HCT116 (cell line): ENCODE measurements at regions not wholly inside any gene's neighbourhood (a gene's known extent, or its start where the extent isn't known, plus 50 kb on each side); places are given as distances from the start of the nearest gene placed in this dataset.

Source experiments
- ATAC-seq: fragments of 200-7000 bp; cut with Tn5 transposase; 2 replicates; pipeline ENCODE4 v1.9.1; 2020; ENCODE audit warnings: mild to moderate bottlenecking, moderate library complexity
- BruUV-seq: library from RNA; stranded (reverse); fragments of 400-500 nt; replicated peaks from 2 replicates; lab custom pipeline; 2021; lab: Mats Ljungman, UMichigan
- CTCF ChIA-PET: fragments of 300-600 bp; sonication (Branson Sonifier 250); formaldehyde crosslinking; loops from one replicate; lab custom pipeline; 2021; ENCODE audit warnings: antibody characterized with exemption; lab: Charles Lee
- POLR2A ChIA-PET: fragments of 300-600, 350-600 bp; sonication (Branson Sonifier 250); formaldehyde crosslinking; loops from one replicate; lab custom pipeline; 2021; ENCODE audit warnings: antibody characterized with exemption; lab: Charles Lee
- RAD21 ChIA-PET, 2 experiments: fragments of 300-600 bp; sonication (Branson Sonifier 250); formaldehyde crosslinking; loops; one replicate each; lab custom pipeline; 2023; ENCODE audit warnings: low total read pairs in 2 of 2; ENCODE audit not compliant: uncharacterized antibody in 2 of 2, unreplicated experiment in 2 of 2, low non-redundant PET in 1 of 2; lab: Charles Lee
- DNase-seq: peaks from one replicate; pipeline ENCODE4 v3.0.0-alpha.2; 2010; ENCODE audit warnings: low read depth, low spot score
- H2AFZ ChIP-seq: fragments of 200-600 bp; shearing (Covaris generic), sonication (generic); 2 replicates; pipeline ENCODE4 v1.6.1; 2017; ENCODE audit warnings: low read depth, mixed run types, mixed read lengths, antibody characterized with exemption, low read length; ENCODE audit not compliant: poor library complexity, severe bottlenecking
- H3K27ac ChIP-seq: 2 replicates; pipeline ENCODE4 v1.5.1; 2012; ENCODE audit warnings: low read depth, low read length
- H3K27me3 ChIP-seq: fragments of 200-600 bp; sonication (generic); 2 replicates; pipeline ENCODE4 v1.6.1; 2016; ENCODE audit warnings: mixed run types, low read length, mixed read lengths; ENCODE audit not compliant: insufficient read depth
- H3K36me3 ChIP-seq, 2 experiments: fragments of 200-500 bp in 1 of 2; fragments of 200-600 bp in 1 of 2; sonication (Bioruptor generic) in 1 of 2; sonication (generic) in 1 of 2; 2 replicates each; pipeline versions ENCODE4 v1.5.1 to v1.6.1; 2014 to 2016; ENCODE audit warnings: low read length in 2 of 2, inconsistent platforms in 1 of 2, mixed read lengths in 1 of 2, mixed run types in 1 of 2; ENCODE audit not compliant: insufficient read depth in 2 of 2, control insufficient read depth in 1 of 2
- H3K4me1 ChIP-seq, 2 experiments: fragments of 200-600 bp in 1 of 2; sonication (generic) in 1 of 2; 2 replicates each; pipeline versions ENCODE4 v1.5.1 to v1.6.1; 2012 to 2017; ENCODE audit warnings: low read length in 2 of 2, inconsistent platforms in 1 of 2, mild to moderate bottlenecking in 1 of 2, mixed read lengths in 1 of 2, mixed run types in 1 of 2, moderate library complexity in 1 of 2; ENCODE audit not compliant: insufficient read depth in 2 of 2, control insufficient read depth in 1 of 2
- H3K4me2 ChIP-seq: fragments of 200-600 bp; sonication (generic); 2 replicates; pipeline ENCODE4 v1.6.1; 2017; ENCODE audit warnings: mixed run types, low read length, mixed read lengths
- H3K4me3 ChIP-seq, 2 experiments: fragments of 200-600 bp in 1 of 2; sonication (generic) in 1 of 2; replicated peaks in 1 of 2; 2 replicates each; pipeline ENCODE4 v1.5.1; 2011 to 2016; ENCODE audit warnings: low read length in 2 of 2, control low read depth in 1 of 2, low read depth in 1 of 2, mild to moderate bottlenecking in 1 of 2, mixed read lengths in 1 of 2, mixed run types in 1 of 2
- H3K79me2 ChIP-seq: fragments of 200-600 bp; sonication (generic); 2 replicates; pipeline ENCODE4 v1.6.1; 2017; ENCODE audit warnings: mild to moderate bottlenecking, mixed run types, low read length, moderate library complexity, mixed read lengths; ENCODE audit not compliant: insufficient read depth
- H3K9ac ChIP-seq: fragments of 200-600 bp; sonication (generic); 2 replicates; pipeline ENCODE4 v1.6.1; 2016; ENCODE audit warnings: low read length, mixed read lengths
- H3K9me2 ChIP-seq: fragments of 200-600 bp; sonication (generic), shearing (Covaris generic); 2 replicates; pipeline ENCODE4 v1.6.1; 2017; ENCODE audit warnings: mixed run types, mild to moderate bottlenecking, moderate library complexity; ENCODE audit not compliant: insufficient read depth
- H3K9me3 ChIP-seq, 2 experiments: fragments of 200-500 bp in 1 of 2; fragments of 200-600 bp in 1 of 2; sonication (Bioruptor generic) in 1 of 2; sonication (generic) in 1 of 2; 2 replicates each; pipeline ENCODE4 v1.6.1; 2014 to 2017; ENCODE audit warnings: low read length in 2 of 2, mixed read lengths in 2 of 2, inconsistent platforms in 1 of 2, low read depth in 1 of 2, mild to moderate bottlenecking in 1 of 2, mixed run types in 1 of 2, moderate library complexity in 1 of 2; ENCODE audit not compliant: control insufficient read depth in 1 of 2, insufficient read depth in 1 of 2
- H4K20me1 ChIP-seq: fragments of 200-600 bp; sonication (generic), shearing (Covaris generic); 2 replicates; pipeline ENCODE4 v1.6.1; 2017; ENCODE audit warnings: mixed run types, mild to moderate bottlenecking, moderate library complexity; ENCODE audit not compliant: insufficient read depth
- CBX3 ChIP-seq: IDR thresholded peaks from 2 replicates; pipeline ENCODE4 v1.6.1; 2012; ENCODE audit warnings: low read depth
- CEBPB ChIP-seq: IDR thresholded peaks from 2 replicates; pipeline ENCODE4 v1.6.1; 2012; ENCODE audit warnings: low read depth
- CTCF ChIP-seq, 3 experiments: fragments of 200-600 bp in 1 of 3; sonication (generic) in 1 of 3; IDR thresholded peaks in 2 of 3; conservative IDR thresholded peaks in 1 of 3; 2 replicates each; pipeline ENCODE4 v1.5.1; 2012 to 2017; ENCODE audit warnings: low read depth in 2 of 3, low read length in 2 of 3, antibody characterized with exemption in 1 of 3, borderline replicate concordance in 1 of 3, control low read depth in 1 of 3, mild to moderate bottlenecking in 1 of 3, mixed read lengths in 1 of 3, mixed run types in 1 of 3, moderate library complexity in 1 of 3; ENCODE audit not compliant: insufficient read depth in 1 of 3
- ELF1 ChIP-seq: IDR thresholded peaks from 2 replicates; pipeline ENCODE4 v1.6.1; 2012; ENCODE audit warnings: low read depth, borderline replicate concordance
- EZH2 ChIP-seq: fragments of 200-600 bp; sonication (generic); IDR thresholded peaks from 2 replicates; pipeline ENCODE4 v1.6.1; 2017; ENCODE audit warnings: antibody characterized with exemption, mixed run types
- EZH2phosphoT487 ChIP-seq: fragments of 200-600 bp; IDR thresholded peaks from 2 replicates; pipeline ENCODE4 v1.6.1; 2018; ENCODE audit warnings: antibody characterized with exemption, borderline replicate concordance
- FOSL1 ChIP-seq: IDR thresholded peaks from 2 replicates; pipeline ENCODE4 v1.6.1; 2012; ENCODE audit warnings: low read depth
- JUND ChIP-seq: IDR thresholded peaks from 2 replicates; pipeline ENCODE4 v1.6.1; 2012
- MAX ChIP-seq: IDR thresholded peaks from 2 replicates; pipeline ENCODE4 v1.6.1; 2012
- POLR2A ChIP-seq: IDR thresholded peaks from 2 replicates; pipeline ENCODE4 v1.7.0; 2011; ENCODE audit warnings: borderline replicate concordance; ENCODE audit not compliant: insufficient read depth, insufficient read length; ENCODE audit errors: extremely low read depth
- RAD21 ChIP-seq: IDR thresholded peaks from 2 replicates; pipeline ENCODE4 v1.6.1; 2012; ENCODE audit warnings: low read depth, mild to moderate bottlenecking
- SIN3A ChIP-seq: IDR thresholded peaks from 2 replicates; pipeline ENCODE4 v1.6.1; 2012; ENCODE audit warnings: low read depth
- TCF7L2 ChIP-seq: IDR thresholded peaks from 2 replicates; pipeline ENCODE4 v1.7.0; 2011; ENCODE audit warnings: borderline replicate concordance, inconsistent platforms; ENCODE audit not compliant: insufficient read depth, insufficient read length; ENCODE audit errors: extremely low read depth
- YY1 ChIP-seq: IDR thresholded peaks from 2 replicates; pipeline ENCODE4 v1.6.1; 2011; ENCODE audit warnings: low read length, low read depth, moderate library complexity, mild to moderate bottlenecking; ENCODE audit not compliant: insufficient replicate concordance; ENCODE audit errors: extremely low read depth
- ZBTB33 ChIP-seq: IDR thresholded peaks from 2 replicates; pipeline ENCODE4 v1.6.1; 2011; ENCODE audit warnings: mild to moderate bottlenecking, low read length, moderate library complexity; ENCODE audit not compliant: insufficient replicate concordance; ENCODE audit errors: extremely low read depth
- ZFX ChIP-seq: fragments of 450-650 bp; IDR thresholded peaks from 2 replicates; pipeline ENCODE4 v1.6.1; 2017
- ZNF274 ChIP-seq: fragments of 200-500 bp; sonication (Bioruptor generic); IDR thresholded peaks from 2 replicates; pipeline ENCODE4 v1.6.1; 2014; ENCODE audit warnings: mild to moderate bottlenecking, low read depth, low read length, inconsistent platforms
- intact Hi-C: fragments of 100-400 bp; cut with micrococcal nuclease; formaldehyde crosslinking; loops from 2 replicates; pipeline ENCODE4 v1.10.0; 2022
- TF ChIP-seq, protein P1 (sequence below): IDR thresholded peaks from 2 replicates; pipeline ENCODE4 v1.6.1; 2012; ENCODE audit warnings: low read depth
- TF ChIP-seq, protein P2 (sequence below): IDR thresholded peaks from 2 replicates; pipeline ENCODE4 v1.6.1; 2012

GRCh38 chr13:75165543-75166230, 316.3 kb downstream of the TBC1D4 start (continued):
- TF ChIP-seq, protein P1, sequence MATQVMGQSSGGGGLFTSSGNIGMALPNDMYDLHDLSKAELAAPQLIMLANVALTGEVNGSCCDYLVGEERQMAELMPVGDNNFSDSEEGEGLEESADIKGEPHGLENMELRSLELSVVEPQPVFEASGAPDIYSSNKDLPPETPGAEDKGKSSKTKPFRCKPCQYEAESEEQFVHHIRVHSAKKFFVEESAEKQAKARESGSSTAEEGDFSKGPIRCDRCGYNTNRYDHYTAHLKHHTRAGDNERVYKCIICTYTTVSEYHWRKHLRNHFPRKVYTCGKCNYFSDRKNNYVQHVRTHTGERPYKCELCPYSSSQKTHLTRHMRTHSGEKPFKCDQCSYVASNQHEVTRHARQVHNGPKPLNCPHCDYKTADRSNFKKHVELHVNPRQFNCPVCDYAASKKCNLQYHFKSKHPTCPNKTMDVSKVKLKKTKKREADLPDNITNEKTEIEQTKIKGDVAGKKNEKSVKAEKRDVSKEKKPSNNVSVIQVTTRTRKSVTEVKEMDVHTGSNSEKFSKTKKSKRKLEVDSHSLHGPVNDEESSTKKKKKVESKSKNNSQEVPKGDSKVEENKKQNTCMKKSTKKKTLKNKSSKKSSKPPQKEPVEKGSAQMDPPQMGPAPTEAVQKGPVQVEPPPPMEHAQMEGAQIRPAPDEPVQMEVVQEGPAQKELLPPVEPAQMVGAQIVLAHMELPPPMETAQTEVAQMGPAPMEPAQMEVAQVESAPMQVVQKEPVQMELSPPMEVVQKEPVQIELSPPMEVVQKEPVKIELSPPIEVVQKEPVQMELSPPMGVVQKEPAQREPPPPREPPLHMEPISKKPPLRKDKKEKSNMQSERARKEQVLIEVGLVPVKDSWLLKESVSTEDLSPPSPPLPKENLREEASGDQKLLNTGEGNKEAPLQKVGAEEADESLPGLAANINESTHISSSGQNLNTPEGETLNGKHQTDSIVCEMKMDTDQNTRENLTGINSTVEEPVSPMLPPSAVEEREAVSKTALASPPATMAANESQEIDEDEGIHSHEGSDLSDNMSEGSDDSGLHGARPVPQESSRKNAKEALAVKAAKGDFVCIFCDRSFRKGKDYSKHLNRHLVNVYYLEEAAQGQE, result no peak
- TF ChIP-seq CBX3, result no peak
- TF ChIP-seq POLR2A, result no peak

GRCh38 chr13:75161804-75162203, 320.2 kb downstream of the TBC1D4 start:
- no peak overlapping the region for H3K4me2 ChIP-seq
- H3K9me2 ChIP-seq, result no peaks in the 10 kb centered on the region
- ChIA-PET CTCF (no interaction called here), POLR2A (no interaction called here), RAD21 (no interaction called here)
- H3K9ac ChIP-seq, result no peak overlapping the region
- H3K27me3 ChIP-seq, result no peaks in the 10 kb centered on the region
- no peaks in the 10 kb centered on the region for H3K79me2 ChIP-seq
- no peaks in the 10 kb centered on the region for H4K20me1 ChIP-seq
- DNase-seq (no peak), ATAC-seq (no peak)
- H3K4me3 ChIP-seq, result no peak overlapping the region
- no peaks in the 10 kb centered on the region for H3K9me3 ChIP-seq
- H3K4me1 ChIP-seq, result no peaks in the 10 kb centered on the region
- no peak overlapping the region for H3K27ac ChIP-seq
- BruUV-seq, result no TSS peak
- intact Hi-C loops, result no loop called here
- H3K36me3 ChIP-seq, result no peaks in the 10 kb centered on the region; a peak in 1 of 4 replicates
- no peak overlapping the region for H2AFZ ChIP-seq
- TF ChIP-seq ZBTB33 (no peak), FOSL1 (no peak), SIN3A (no peak), EZH2phosphoT487 (no peak), CEBPB (no peak), CTCF (IDR thresholded peaks at IDR 0.05 in 2 of 3, conservative IDR thresholded peaks at IDR 0.05 in 1 of 3; ENCODE audit: borderline replicate concordance in 1 of 3, insufficient read depth in 1 of 3, low read depth in 2 of 3, low read length in 2 of 3) (no peak), JUND (no peak), TCF7L2 (no peak), RAD21 (no peak), MAX (no peak), YY1 (no peak), ZNF274 (no peak), EZH2 (no peak), ZFX (no peak), ELF1 (no peak)
- TF ChIP-seq, protein P2, sequence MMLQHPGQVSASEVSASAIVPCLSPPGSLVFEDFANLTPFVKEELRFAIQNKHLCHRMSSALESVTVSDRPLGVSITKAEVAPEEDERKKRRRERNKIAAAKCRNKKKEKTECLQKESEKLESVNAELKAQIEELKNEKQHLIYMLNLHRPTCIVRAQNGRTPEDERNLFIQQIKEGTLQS, result no peak
